NCI-H460 (cell line): ENCODE measurements at regions not wholly inside any gene's neighbourhood (a gene's known extent, or its start where the extent isn't known, plus 50 kb on each side); places are given as distances from the start of the nearest gene placed in this dataset.

Source experiments
- DNase-seq: peaks from one replicate; pipeline ENCODE4 v3.0.0-alpha.2; 2016; ENCODE audit warnings: low read depth; ENCODE audit errors: extremely low read depth

DNA sequence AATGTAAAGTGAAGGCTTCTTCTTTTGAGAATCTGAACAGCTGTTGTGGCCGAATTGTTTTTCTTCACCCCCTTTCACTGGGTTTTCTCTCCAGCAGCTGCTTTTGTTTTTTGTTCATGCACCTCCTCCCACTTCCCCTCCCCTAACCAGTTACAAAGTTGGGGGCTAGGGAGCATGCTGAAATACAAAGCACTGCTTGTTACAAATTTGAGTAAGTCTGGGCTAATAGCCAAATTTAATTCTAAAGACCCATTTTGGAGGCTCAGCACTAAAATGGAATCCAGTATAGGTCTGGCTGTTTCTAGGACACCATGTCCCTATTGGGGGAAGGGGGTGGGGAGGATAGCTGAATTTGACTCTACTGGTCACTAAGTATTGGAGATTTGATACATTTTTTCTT, 89.2 kb upstream of the GPM6B start:
- DNase-seq: no peak

DNA sequence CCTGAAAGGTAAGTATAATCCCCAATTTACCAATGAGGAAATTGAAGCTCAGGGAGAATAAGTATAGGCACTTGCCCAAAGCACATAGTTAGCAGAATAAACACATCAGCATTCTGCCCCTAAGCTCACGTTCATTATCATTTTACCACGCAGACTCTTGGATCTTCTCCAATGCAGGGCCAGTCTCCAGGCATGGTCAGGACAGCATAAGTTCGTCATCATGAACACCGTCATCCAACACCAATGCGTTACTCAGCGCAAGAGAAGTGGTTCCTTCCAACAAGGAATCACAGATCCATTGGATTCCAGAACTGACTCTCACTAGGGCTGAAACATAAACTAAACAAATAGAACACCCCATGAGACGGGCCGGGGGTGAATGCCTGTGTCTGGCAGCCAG, 86.5 kb upstream of the GPM6B start:
- no peak for DNase-seq

DNA sequence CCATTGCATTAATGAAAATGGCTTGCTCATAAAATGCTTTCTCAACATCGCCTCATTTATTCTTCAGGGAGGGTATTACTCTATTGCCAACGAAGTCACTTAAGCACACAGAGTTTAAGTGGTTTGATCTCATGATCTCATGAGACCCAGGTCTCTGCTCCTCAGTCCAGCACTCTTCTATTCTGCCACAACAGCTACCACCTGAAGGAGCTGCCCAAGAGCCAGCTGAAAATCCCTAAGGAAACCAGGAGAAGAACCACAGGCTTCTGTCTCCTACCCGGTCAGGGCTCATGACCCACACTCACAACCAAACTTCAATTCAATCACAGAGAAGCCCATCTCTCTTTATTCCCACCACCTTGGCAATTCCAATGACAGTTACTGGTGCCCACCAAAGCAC, 85.5 kb upstream of the GPM6B start:
- no peak for DNase-seq

DNA sequence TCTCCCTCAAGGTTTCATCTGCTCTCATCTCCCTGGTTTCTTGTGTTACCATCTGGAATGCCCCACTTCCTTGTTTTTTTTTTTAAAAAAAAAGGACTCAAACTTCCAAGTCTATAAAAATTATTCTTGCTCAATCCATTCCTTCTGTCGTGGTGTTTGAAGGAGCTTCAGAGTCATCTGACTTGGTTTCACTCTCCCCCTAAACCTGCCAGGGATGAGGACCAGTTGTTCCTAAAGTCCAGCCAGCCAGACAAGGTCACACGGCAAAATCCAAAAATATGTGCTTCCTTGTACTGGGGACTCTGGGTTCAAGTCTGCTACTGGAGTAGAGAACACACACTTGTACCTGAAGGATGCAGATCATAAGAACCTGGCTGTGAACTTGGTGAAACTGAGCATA, 84.5 kb upstream of the GPM6B start:
- DNase-seq: no peak

DNA sequence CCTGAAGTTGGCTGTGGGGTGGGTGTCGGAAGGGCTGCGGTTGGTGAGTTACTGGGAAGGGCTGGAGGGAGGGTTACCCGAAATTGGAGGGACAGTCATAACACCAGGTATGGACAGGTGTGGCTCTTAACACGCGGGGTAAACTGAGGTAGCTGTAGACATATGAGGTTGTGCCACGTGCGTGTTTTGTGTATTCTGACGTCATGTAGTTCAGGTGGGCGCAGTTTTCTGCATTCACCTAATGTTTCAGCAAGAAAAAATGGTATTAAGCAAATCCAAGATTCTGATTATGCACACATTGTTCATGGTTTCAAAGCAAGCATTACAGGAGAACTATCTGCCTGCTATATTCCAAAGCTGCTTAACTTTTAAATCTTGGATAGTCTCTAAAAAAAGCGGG, 83.5 kb upstream of the GPM6B start:
- no peak for DNase-seq

DNA sequence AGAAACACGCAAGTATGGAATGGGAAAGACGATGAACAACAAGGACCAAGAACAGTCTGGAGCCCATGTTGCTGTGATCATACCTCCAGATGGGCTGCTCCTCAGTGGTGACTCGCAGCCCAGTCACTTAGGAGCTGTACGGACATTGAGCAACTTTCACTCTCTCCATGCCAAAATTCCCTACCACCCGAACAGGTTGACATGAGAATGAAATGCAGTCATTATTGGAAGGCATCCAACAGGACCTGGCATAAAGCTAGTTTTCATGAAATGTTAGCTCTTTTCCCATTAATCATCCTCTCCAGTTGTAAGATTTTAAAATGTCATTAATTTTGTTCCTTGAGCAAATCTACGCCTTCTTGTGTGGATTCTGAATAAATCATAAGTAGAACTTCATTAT, 82.7 kb upstream of the GPM6B start:
- peak; percentile 4 for DNase-seq

DNA sequence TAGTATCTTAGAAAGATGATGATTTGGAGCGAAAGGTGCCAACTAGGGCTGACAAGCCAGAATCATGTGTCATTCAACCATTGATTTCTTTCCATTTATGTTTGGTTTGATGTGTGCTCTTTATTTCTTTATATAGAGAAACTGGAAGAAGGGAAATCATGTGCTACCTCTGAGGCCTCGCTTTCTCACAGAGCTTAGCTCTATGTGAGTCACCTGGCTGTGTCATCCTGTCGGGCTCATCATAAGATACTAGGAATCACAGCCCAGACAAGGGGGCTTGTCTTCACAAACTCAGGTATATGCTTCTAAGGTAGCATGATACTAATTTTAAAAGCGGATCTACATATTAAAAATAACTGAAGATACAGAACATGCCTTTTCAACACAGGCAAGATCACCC, 81.7 kb upstream of the GPM6B start:
- no peak for DNase-seq

DNA sequence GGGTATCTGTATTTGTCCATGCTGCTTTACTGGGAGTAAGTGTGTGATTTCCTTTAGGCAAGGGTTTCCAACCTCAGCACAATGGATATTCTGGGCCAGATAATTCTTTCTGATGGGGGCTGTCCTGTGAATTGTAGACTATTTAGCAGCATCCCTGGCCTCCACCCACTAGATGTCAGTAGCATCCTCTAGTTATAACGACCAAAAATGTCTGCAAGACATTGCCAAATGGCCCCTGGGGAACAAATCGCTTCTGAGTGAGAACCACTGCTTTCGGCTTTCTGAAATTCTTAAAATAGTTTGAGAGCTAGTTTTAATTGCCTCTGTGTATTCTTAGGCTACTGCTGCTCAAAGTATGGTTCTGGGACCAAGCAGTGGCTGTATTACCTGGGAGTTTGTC, 81.2 kb upstream of the GPM6B start:
- peak; percentile 7 for DNase-seq

DNA sequence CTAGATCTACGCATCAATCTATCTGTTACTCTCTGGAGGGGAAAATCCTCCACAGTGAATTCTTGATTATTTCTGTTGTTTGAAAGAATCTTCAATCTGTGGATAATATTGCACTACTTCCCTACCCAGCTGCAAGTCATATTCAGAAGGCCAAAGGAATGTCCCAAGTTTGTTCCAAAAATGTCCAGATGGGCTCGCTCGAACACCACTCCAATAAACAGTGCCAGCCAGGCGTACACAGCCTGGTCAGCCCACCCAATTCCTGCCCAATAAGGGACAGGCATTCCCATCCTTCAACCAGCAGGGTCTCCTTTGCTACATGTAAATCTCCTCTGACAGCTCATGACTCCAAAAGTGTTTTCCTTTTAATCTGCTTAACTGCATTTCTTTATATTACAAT, 80.7 kb upstream of the GPM6B start:
- DNase-seq: no peak

DNA sequence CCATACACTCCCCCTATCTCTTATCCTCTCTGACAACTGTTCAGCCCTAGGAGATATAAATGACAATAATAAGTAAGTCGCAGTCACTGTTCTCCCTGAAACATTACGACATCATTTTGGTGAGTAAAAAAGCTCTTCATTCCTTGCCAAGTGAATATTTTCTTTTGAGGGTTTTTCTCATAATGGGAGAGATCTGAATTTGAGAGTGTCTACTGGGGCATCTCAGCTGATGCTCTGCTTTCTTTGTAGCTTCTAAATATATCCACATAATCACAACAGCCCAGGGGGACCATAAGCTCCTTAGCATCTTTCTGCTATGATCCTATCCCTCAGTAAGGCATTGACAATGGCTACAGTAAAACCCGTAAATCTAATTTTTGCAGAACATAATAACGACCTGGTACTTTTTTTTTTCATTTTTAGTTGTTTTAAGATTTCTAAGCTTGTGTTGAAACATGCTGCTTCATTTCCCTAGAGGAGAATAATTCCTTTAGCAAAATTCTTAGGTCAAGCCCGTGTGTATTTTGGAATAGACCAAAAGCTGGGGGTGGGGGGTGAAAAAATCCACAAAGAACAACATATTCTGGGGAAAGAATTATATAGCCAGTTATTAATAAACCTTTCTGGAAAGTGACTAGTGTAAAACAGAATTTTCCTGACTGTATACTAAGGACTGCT, 78.1 kb upstream of the GPM6B start:
- no peak for DNase-seq

DNA sequence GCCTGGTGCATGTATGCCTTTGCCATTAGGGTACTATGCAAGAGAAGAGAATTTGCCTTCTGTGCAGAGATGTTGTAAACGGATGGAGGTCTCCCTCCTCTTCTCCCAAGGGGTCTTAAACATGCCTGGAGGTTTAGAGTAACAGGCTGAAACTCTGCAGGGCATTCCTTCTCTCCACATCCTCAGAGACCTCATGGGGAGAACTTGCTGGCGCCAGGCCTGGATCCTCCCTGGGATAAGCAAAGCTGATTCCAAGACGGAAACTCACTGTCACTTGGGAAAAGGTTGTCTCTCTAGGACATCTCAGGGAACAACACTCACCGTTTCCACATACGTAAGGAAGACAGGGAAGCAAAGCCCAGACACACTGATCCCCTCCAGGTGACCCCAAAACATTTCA, 76.9 kb upstream of the GPM6B start:
- DNase-seq: no peak

DNA sequence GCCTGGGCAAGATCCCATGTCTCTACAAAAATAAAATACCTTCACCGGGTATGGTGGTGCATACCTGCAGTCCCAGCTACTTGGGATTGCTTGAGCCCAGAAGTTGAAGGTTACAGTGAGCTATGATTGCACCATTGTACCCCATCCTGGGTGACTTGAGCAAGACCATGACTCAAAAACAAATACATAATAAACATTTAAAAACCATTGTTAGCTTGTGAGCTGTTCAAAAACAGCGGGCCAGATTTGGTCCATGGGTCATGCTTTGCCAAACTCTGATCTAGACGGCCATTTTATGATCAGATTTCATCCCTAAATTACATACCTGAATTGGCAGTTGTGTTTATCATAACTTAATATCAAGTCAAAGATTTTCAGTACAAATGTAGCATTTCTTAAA, 76.0 kb upstream of the GPM6B start:
- DNase-seq: no peak

DNA sequence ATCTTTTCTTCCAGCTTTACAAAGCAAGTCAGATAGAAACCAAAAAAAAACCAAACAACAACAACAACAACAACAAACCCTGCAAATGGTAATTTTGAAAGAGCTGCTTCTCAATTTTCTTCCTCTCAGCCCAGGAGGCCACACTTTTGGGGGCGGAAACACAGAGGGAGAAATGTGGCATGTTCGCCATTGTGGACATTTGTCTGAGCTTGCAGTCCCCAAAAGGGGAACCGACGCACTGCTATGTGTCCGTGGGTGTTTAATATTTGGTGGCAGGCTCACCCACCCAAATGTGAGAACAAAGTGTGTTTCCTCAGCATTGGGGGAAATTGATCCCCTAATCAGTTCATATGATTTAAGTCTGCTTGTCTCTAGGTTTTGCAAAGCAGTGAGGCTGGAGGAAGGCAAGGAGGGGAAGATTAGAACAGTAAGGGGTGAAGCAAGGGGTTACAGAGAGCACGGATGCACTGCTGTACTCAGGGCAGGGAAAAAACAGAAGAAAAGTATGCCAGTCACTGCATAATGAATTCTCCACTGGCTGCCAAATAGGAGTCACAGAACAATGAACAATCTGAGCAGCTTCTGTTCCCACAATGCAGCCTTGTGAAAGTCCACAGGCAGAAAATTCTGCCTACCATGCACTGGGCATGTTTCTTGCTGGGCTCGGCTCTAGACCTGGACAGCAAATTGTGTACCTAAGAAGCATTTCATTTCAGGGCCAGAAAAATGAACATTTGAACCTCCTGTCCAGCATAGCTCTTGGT, 74.7 kb upstream of the GPM6B start:
- no peak for DNase-seq

DNA sequence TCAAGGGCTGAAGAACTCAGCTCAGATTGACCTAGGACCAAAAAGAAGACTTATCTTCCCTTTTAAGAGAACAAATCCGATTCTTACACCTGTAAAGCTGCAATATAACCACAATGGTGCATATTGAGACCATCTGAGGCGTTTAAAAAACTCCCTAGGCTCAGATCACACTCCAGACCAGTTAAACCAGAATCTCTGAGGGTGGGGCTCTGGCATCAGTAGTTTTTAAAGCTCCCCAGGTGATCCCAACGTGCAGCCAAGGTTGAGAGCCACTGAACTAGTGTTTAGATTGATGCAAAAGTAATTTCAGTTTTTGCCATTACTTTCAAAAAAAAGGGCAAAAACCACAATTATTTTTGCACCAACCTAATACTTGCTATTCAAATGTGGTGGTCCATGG, 73.9 kb upstream of the GPM6B start:
- DNase-seq: no peak

DNA sequence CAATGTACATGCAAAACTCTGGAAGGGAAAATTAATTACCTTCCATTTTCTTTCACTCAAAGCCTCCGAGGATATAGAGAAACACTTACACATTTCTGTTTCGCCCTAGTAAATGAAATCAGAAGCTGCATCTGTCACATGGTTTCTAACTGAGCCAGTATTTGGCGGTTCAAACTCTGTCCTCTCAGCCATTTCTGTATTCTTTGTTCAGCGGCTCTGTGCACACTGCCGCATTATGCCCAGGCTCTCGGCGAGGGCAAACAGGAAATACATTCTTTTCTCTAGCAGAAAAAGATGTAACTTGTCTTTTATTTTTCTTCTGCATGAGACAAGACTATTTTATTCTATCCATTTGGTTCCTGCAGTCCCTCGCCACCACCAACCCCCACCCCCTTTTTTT, 71.4 kb upstream of the GPM6B start:
- no peak for DNase-seq

DNA sequence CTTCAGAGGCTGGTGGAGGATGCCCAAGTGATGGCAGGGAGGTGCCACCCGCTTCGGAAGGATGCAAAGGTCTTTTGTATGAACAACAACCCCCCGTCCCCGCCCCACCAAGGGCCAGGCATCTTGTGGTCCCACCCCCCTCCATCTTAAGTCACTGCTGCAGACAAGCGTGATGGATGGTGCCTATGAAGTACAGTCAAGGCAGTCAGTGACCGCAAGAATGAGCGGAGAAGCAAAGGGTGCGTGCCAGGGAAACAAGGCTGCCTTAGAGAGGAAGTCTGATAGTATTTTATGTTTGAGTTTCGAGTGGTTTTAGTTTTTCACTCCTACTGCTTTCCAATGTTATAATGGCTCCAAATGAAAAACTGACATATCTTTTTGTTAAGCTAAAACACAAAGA, 68.7 kb upstream of the GPM6B start:
- DNase-seq: no peak

DNA sequence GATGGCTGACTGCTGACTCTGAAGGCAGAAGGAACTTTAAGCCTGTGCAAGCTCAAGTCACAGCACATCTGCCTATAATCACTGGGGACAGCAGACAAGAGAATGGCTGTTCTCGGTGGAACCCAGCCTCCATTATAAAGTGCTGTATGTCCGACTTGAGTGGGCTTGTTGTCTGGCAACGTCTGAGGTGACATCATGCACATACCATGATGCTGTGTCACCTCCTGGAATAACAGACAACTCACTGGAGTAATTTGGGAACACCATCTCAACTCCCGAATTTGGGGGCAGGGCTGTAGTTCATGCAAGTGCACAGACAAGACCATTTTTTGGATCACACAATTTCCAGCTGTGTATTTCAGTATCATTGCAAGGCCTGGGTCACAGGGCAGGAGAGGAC, 59.8 kb upstream of the GPM6B start:
- no peak for DNase-seq

DNA sequence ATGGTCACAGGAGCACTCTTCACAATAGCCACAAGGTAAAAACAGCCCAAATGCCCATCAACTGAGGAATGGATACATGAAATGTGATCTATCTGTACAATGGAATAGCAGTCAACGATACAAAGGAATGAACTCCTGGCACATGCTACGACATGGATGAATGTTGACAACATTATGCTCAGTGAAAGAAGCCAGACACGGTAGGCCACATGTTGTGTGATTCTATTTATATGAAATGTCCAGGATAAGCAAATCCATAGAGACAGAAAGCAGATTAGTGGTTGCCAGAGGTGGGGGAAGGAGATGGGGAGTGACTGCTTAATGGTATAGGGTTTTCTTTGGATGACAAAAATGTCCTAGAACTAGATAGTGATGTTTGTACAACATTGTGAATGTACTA, 58.7 kb upstream of the GPM6B start:
- DNase-seq: no peak

DNA sequence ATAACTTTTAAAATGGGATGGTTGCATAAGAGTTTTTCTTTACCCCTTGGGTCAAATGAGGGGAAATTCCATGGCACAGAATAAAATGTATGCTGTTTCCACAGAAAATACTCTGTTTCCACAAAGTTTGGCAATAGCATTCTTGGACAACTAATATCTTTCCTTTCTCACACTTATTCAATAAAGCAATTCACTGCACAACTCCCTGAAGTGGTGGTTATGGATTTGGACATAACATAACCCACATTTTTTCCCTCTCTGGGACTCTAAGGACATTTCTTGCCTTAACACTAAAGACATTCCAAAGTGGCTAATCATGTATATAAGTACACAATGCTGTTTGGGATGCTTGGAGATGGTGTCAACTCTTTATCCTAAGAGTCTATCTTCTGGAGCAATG, 51.7 kb upstream of the GPM6B start:
- no peak for DNase-seq
